ENCODE measurements at regions not wholly inside any gene's neighbourhood (a gene's known extent, or its start where the extent isn't known, plus 50 kb on each side); places are given as distances from the start of the nearest gene placed in this dataset.

GRCh38 chr6:74901576-74901975, 304.3 kb downstream of the COL12A1 start:
- TF ChIP-seq EP300 (IDR thresholded peaks at IDR 0.05; ENCODE audit: low read depth) = no peak
- TF ChIP-seq, protein P1, sequence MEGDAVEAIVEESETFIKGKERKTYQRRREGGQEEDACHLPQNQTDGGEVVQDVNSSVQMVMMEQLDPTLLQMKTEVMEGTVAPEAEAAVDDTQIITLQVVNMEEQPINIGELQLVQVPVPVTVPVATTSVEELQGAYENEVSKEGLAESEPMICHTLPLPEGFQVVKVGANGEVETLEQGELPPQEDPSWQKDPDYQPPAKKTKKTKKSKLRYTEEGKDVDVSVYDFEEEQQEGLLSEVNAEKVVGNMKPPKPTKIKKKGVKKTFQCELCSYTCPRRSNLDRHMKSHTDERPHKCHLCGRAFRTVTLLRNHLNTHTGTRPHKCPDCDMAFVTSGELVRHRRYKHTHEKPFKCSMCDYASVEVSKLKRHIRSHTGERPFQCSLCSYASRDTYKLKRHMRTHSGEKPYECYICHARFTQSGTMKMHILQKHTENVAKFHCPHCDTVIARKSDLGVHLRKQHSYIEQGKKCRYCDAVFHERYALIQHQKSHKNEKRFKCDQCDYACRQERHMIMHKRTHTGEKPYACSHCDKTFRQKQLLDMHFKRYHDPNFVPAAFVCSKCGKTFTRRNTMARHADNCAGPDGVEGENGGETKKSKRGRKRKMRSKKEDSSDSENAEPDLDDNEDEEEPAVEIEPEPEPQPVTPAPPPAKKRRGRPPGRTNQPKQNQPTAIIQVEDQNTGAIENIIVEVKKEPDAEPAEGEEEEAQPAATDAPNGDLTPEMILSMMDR (IDR thresholded peaks at IDR 0.05) = no peak

Measured in transverse colon (tissue), 3 donors.